AG04449 (cell line): ENCODE measurements at regions not wholly inside any gene's neighbourhood (a gene's known extent, or its start where the extent isn't known, plus 50 kb on each side); places are given as distances from the start of the nearest gene placed in this dataset.

ENCODE experiments used
- CTCF ChIA-PET: fragments of 350-600 bp; formaldehyde crosslinking; extraction: SDS; loops from one replicate; lab custom pipeline; 2021; ENCODE audit warnings: antibody characterized with exemption; lab: Yijun Ruan, JAX
- POLR2A ChIA-PET: fragments of 400-600, 350-600 bp; formaldehyde crosslinking; extraction: SDS; loops from one replicate; lab custom pipeline; 2020; ENCODE audit warnings: antibody characterized with exemption, inconsistent platforms; lab: Yijun Ruan, JAX
- DNase-seq: peaks from one replicate; pipeline ENCODE4 v3.0.0-alpha.2; 2010; ENCODE audit warnings: low read depth, low spot score
- H3K4me3 ChIP-seq: 2 replicates; pipeline ENCODE4 v1.5.1; 2011; ENCODE audit warnings: low read depth, mild to moderate bottlenecking, control low read depth, low read length
- TF ChIP-seq, protein P1 (sequence below): IDR thresholded peaks from one replicate; pipeline ENCODE4 v1.5.1; 2011; ENCODE audit warnings: mild to moderate bottlenecking, moderate library complexity, low read length, control low read depth, inconsistent platforms; ENCODE audit not compliant: insufficient read depth; ENCODE audit errors: missing control alignments

DNA sequence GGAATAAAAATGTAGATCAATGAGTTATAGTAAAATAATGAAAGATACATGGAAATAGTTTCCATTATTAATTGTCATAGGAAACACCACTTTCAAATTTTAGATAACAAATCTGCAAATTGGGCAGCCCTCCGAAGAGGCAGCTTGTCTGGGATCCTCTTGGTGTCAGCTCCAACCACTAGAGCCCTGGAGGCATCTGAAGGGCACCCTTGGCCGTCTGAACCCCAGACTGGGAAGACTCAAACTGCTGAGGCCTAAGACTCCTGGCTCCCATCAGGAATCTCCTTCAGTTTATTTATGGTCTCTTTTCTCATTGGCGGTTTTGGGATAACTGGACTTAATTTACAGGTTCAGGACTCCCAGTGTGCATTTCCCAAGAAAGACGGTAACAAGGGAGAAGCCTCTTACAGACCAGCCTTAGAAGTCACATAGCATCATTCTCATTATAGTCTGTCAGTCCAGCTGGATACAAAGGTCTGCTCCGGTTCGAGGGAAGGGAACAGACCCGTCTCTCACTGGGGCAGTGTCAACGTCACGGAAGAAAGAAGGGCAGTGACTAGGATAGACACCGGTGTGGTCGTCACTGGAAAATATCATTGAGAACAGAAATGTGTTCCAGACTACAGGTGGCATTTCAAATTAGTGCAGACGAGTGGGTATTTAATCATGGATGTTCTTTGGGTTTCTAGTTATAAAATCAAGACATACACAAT, 390.7 kb upstream of the NETO1 start:
- ChIA-PET POLR2A (no interaction called here), CTCF (no interaction called here)
- DNase-seq: no peak
- TF ChIP-seq, protein P1, sequence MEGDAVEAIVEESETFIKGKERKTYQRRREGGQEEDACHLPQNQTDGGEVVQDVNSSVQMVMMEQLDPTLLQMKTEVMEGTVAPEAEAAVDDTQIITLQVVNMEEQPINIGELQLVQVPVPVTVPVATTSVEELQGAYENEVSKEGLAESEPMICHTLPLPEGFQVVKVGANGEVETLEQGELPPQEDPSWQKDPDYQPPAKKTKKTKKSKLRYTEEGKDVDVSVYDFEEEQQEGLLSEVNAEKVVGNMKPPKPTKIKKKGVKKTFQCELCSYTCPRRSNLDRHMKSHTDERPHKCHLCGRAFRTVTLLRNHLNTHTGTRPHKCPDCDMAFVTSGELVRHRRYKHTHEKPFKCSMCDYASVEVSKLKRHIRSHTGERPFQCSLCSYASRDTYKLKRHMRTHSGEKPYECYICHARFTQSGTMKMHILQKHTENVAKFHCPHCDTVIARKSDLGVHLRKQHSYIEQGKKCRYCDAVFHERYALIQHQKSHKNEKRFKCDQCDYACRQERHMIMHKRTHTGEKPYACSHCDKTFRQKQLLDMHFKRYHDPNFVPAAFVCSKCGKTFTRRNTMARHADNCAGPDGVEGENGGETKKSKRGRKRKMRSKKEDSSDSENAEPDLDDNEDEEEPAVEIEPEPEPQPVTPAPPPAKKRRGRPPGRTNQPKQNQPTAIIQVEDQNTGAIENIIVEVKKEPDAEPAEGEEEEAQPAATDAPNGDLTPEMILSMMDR: no peak
- no peak overlapping the region for H3K4me3 ChIP-seq

DNA sequence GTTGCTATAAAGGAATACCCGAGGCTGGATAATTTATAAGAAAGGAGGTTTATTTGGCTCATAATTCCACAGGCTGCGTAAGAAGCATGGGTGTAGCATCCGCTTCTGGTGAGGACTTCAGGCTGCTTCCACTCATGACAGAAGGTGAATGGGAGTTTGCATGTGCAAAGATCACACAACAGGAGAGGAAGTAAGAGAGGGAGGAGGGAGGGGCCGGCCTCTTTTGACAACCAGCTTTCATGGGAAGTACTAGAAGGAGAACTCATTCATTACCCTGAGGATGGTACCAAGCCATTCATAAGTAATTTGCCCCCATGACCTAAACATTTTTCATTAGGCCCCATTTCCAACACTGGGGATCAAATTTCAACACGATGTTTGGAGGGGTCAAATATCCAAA, 386.8 kb upstream of the NETO1 start:
- no peak for DNase-seq
- TF ChIP-seq, protein P1: no peak
- ChIA-PET CTCF (no interaction called here), POLR2A (no interaction called here)
- H3K4me3 ChIP-seq: no peak overlapping the region

DNA sequence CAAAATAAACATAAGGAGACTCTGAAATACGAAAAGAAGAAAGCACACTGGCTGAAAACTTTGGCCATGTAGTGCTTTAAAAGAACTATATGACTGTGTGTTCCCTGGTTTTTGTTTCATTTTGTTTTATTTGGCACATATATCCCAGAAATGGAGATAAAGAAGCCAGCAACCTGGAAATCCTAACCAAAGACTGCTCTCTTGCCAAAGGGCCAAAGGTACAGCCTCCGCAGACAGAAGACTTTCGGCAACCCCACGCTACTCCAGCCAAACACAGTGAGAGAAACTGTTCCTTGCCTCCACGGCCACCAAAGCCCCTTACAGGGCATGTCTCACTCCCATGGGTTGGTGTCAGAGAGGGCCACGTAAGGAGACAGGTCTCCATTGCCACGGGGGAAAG, 381.2 kb upstream of the NETO1 start:
- TF ChIP-seq, protein P1: no peak
- no peak overlapping the region for H3K4me3 ChIP-seq
- no peak for DNase-seq
- CTCF ChIA-PET: no interaction called here
- POLR2A ChIA-PET: no interaction called here

DNA sequence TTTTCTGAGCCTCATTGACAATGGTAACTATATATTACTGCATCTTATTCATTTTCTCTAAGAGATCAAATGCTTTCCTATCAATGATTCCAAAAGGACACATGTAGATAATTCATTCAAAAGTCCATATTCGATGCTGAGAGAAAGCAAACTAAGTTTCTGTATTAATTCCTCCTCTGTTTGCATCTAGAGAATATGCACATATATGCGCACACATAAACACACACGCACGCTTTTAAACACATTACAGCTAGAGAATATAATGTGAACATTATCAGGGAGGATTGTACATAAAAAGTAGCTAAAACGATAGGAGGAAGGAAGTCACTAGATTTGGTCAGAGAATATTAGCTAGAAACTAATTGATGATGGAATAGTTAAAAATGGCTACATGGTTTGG, 379.0 kb upstream of the NETO1 start:
- CTCF ChIA-PET: no interaction called here
- DNase-seq: no peak
- H3K4me3 ChIP-seq: no peak overlapping the region
- TF ChIP-seq, protein P1: no peak
- POLR2A ChIA-PET: no interaction called here

DNA sequence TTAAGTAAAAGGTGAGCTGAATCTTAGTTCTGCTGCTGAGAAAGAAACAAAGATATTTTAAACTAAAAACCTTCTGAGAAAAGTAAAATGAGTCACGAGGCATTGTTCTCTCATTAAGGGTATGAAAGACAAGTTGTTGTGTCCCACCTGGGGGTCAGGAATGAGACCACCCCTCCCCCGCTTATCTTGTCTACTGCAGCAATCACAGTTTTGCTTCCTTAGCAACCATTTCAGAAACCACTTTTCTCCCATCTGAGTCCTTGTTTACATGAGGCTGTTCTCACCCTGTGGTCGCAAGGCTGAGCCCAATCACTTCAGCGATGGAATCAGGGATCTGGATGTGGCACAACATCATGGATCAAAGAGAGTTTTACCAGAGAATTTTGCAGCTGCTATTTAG, 377.6 kb upstream of the NETO1 start:
- POLR2A ChIA-PET: no interaction called here
- CTCF ChIA-PET: interaction anchor here (1.4 kb wide), 1 partner anchor 27 kb away, joined by 3 read pairs; no protein-coding TSS in a partner anchor
- DNase-seq: no peak
- TF ChIP-seq, protein P1: no peak
- no peak overlapping the region for H3K4me3 ChIP-seq

DNA sequence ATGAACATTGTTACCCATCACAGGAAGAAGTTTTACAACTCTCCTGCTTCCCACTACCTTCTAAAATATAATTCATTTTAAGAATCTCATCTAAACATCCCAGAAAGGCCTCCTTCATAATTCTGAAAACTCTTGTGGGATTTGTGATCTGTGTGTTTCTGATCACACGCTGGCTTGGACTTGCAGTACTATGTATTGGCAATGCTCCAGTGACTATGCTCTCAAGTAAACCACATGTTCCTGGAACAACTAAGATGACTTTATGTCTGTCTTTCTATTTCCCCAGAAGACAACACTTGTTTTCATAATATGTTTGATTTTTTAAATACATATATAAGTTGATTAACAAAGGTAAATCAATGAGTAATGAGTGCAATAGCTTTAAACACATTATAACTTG, 376.6 kb upstream of the NETO1 start:
- TF ChIP-seq, protein P1: no peak
- ChIA-PET POLR2A (no interaction called here), CTCF (interaction anchor here (1.4 kb wide), 1 partner anchor 26 kb away, joined by 3 read pairs; no protein-coding TSS in a partner anchor)
- no peak for DNase-seq
- no peak overlapping the region for H3K4me3 ChIP-seq
